Right hindlimb (tissue), 1 donor: ENCODE measurements at regions not wholly inside any gene's neighbourhood (a gene's known extent, or its start where the extent isn't known, plus 50 kb on each side); places are given as distances from the start of the nearest gene placed in this dataset.

Experiments
- DNase-seq: peaks from one replicate; pipeline ENCODE4 v3.0.0-alpha.2; 2018

GRCh38 chr18:28801876-28802275 lies 624.9 kb upstream of the CDH2 start:
- DNase-seq: no peak

- no peak for DNase-seq
Observed at GRCh38 chr18:28794459-28795245, 617.7 kb upstream of the CDH2 start.

- DNase-seq: no peak
Observed at GRCh38 chr18:28793901-28794300, 617.0 kb upstream of the CDH2 start.

GRCh38 chr18:28792404-28793086 lies 615.6 kb upstream of the CDH2 start:
- no peak for DNase-seq

GRCh38 chr18:28791101-28791500 lies 614.2 kb upstream of the CDH2 start:
- no peak for DNase-seq

- DNase-seq: no peak
Observed at GRCh38 chr18:28789502-28789901, 612.6 kb upstream of the CDH2 start.

- no peak for DNase-seq
Observed at GRCh38 chr18:28786926-28787325, 610.0 kb upstream of the CDH2 start.

- DNase-seq: no peak
Observed at GRCh38 chr18:28781616-28782362, 604.9 kb upstream of the CDH2 start.

GRCh38 chr18:28778706-28779105 lies 601.8 kb upstream of the CDH2 start:
- no peak for DNase-seq

- no peak for DNase-seq
Observed at GRCh38 chr18:28777756-28778155, 600.8 kb upstream of the CDH2 start.

GRCh38 chr18:28771849-28772248 lies 594.9 kb upstream of the CDH2 start:
- DNase-seq: no peak

- DNase-seq: no peak
Observed at GRCh38 chr18:28768791-28769768, 592.1 kb upstream of the CDH2 start.

GRCh38 chr18:28767727-28768211 lies 590.8 kb upstream of the CDH2 start:
- DNase-seq: no peak

- DNase-seq: no peak
Observed at GRCh38 chr18:28767201-28767600, 590.3 kb upstream of the CDH2 start.

GRCh38 chr18:28766721-28767120 lies 589.8 kb upstream of the CDH2 start:
- no peak for DNase-seq

- no peak for DNase-seq
Observed at GRCh38 chr18:28766027-28766426, 589.1 kb upstream of the CDH2 start.

GRCh38 chr18:28760299-28760698 lies 583.4 kb upstream of the CDH2 start:
- no peak for DNase-seq

- DNase-seq: no peak
Observed at GRCh38 chr18:28757466-28758008, 580.6 kb upstream of the CDH2 start.

GRCh38 chr18:28743115-28743514 lies 566.2 kb upstream of the CDH2 start:
- no peak for DNase-seq

GRCh38 chr18:28740575-28740974 lies 563.6 kb upstream of the CDH2 start:
- DNase-seq: no peak

GRCh38 chr18:28736951-28737350 lies 560.0 kb upstream of the CDH2 start:
- no peak for DNase-seq

- no peak for DNase-seq
Observed at GRCh38 chr18:28736223-28736622, 559.3 kb upstream of the CDH2 start.
